Tibial nerve (tissue), 4 donors: ENCODE measurements at regions not wholly inside any gene's neighbourhood (a gene's known extent, or its start where the extent isn't known, plus 50 kb on each side); places are given as distances from the start of the nearest gene placed in this dataset.

Experiments used
- DNase-seq, 2 donors: peaks; one replicate each; pipeline ENCODE4 v3.0.0-alpha.2; 2019; ENCODE audit warnings: low spot score in 2 of 2
- H3K27ac ChIP-seq, 4 donors: fragments of 200-600 bp; sonication (generic) in 3 of 4; one replicate each; pipeline ENCODE4 v1.5.1; 2017 to 2019; ENCODE audit warnings: mild to moderate bottlenecking in 1 of 4
- H3K27me3 ChIP-seq, 2 donors: fragments of 200-600 bp; sonication (generic) in 1 of 2; one replicate each; pipeline versions ENCODE4 v1.5.1 to v1.6.0; 2017 to 2019
- H3K36me3 ChIP-seq, 3 donors: fragments of 200-600 bp; sonication (generic); one replicate each; pipeline ENCODE4 v1.5.1; 2018 to 2019
- H3K4me1 ChIP-seq, 4 donors: fragments of 200-600 bp; sonication (generic) in 3 of 4; one replicate each; pipeline ENCODE4 v1.5.1; 2017 to 2019
- H3K4me3 ChIP-seq, 4 donors: fragments of 200-600 bp; sonication (generic) in 3 of 4; one replicate each; pipeline ENCODE4 v1.5.1; 2017 to 2019; ENCODE audit warnings: mild to moderate bottlenecking in 1 of 4, moderate library complexity in 1 of 4
- H3K9me3 ChIP-seq, 4 donors: fragments of 200-600 bp; sonication (generic) in 3 of 4; one replicate each; pipeline ENCODE4 v1.5.1; 2017 to 2019
- EP300 ChIP-seq, 2 donors: sonication (generic); formaldehyde crosslinking; IDR thresholded peaks; one replicate each; pipeline ENCODE4 v1.6.1; 2017; ENCODE audit warnings: antibody characterized with exemption in 2 of 2, mild to moderate bottlenecking in 1 of 2
- POLR2A ChIP-seq, 2 donors: fragments of 450-650 bp; IDR thresholded peaks; one replicate each; pipeline ENCODE4 v1.6.1; 2017; ENCODE audit warnings: antibody characterized with exemption in 2 of 2, mild to moderate bottlenecking in 2 of 2, moderate library complexity in 2 of 2
- WGBS, 2 donors: methylation state at CpG; one replicate each; pipeline ENCODE4 v1.1.5; 2018; 5-methylcytosine and 5-hydroxymethylcytosine counted together
- TF ChIP-seq, protein P1 (sequence below), 5 experiments: fragments of 200-600 bp in 3 of 5; fragments of 450-650 bp in 2 of 5; sonication (generic) in 3 of 5; IDR thresholded peaks; one replicate each; pipeline ENCODE4 v1.5.1; 2016 to 2019; ENCODE audit warnings: antibody characterized with exemption in 5 of 5, mild to moderate bottlenecking in 3 of 5, moderate library complexity in 2 of 5

DNA sequence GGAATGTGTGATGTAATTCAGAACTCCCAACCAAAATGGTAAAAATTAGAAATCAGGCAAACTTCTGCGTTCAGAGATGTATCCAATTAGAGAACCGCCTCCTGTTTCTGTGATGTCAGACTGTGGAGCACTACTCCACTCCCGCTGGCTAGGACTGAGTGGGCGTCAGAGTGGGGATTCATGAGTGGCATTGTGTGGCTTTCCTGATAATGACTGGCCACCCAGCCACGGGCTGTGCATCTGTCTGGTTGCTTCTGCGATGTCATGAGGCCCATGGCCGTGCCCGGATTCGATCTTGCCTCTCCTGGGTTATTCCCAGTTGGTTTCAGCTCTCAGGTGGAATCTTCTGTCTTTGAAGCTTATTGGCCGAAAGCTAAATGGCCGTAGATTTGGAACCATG lies 87.1 kb upstream of the KCNA1 start:
- Histone ChIP-seq H3K36me3 (no peaks in the 10 kb centered on the region), H3K4me1 (no peaks in the 10 kb centered on the region), H3K27ac (no peak overlapping the region), H3K9me3 (no peaks in the 10 kb centered on the region), H3K27me3 (no peaks in the 10 kb centered on the region), H3K4me3 (no peak overlapping the region)
- 82 to 89% methylated on average over 11 of the region's 11 CpGs for WGBS, 2 donors
- TF ChIP-seq, protein P1, sequence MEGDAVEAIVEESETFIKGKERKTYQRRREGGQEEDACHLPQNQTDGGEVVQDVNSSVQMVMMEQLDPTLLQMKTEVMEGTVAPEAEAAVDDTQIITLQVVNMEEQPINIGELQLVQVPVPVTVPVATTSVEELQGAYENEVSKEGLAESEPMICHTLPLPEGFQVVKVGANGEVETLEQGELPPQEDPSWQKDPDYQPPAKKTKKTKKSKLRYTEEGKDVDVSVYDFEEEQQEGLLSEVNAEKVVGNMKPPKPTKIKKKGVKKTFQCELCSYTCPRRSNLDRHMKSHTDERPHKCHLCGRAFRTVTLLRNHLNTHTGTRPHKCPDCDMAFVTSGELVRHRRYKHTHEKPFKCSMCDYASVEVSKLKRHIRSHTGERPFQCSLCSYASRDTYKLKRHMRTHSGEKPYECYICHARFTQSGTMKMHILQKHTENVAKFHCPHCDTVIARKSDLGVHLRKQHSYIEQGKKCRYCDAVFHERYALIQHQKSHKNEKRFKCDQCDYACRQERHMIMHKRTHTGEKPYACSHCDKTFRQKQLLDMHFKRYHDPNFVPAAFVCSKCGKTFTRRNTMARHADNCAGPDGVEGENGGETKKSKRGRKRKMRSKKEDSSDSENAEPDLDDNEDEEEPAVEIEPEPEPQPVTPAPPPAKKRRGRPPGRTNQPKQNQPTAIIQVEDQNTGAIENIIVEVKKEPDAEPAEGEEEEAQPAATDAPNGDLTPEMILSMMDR (IDR thresholded peaks at IDR 0.05), result no peak
- DNase-seq, result no peak

DNA sequence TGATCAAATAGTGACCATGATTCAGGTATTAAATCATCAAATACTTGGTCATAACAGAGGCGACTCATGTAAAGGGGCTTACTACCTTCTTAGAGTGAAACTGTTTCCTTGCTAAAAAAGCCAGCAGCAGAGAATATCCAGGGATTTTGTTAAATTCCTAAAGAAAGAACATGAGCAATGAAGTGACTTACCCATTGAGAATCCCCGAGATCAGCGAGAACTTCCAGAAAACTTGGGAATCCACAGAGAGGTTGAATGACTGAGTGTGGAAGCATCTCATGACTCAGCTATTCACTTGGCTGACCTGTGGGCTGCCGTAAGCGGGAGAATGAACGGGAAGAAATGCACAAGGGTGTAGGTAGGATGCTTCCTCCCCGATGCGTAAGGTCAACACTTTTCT lies 85.3 kb upstream of the KCNA1 start:
- H3K4me3 ChIP-seq, result no peak overlapping the region
- DNase-seq, result no peak
- H3K27me3 ChIP-seq, result no peaks in the 10 kb centered on the region
- H3K9me3 ChIP-seq, result no peaks in the 10 kb centered on the region
- no peaks in the 10 kb centered on the region for H3K4me1 ChIP-seq
- no peaks in the 10 kb centered on the region for H3K36me3 ChIP-seq
- TF ChIP-seq POLR2A (IDR thresholded peaks at IDR 0.05), result no peak
- TF ChIP-seq, protein P1 (IDR thresholded peaks at IDR 0.05), result no peak
- no peak for TF ChIP-seq EP300 (IDR thresholded peaks at IDR 0.05)
- WGBS, 2 donors, result 73 to 84% methylated on average over 8 of the region's 8 CpGs
- no peak overlapping the region for H3K27ac ChIP-seq

DNA sequence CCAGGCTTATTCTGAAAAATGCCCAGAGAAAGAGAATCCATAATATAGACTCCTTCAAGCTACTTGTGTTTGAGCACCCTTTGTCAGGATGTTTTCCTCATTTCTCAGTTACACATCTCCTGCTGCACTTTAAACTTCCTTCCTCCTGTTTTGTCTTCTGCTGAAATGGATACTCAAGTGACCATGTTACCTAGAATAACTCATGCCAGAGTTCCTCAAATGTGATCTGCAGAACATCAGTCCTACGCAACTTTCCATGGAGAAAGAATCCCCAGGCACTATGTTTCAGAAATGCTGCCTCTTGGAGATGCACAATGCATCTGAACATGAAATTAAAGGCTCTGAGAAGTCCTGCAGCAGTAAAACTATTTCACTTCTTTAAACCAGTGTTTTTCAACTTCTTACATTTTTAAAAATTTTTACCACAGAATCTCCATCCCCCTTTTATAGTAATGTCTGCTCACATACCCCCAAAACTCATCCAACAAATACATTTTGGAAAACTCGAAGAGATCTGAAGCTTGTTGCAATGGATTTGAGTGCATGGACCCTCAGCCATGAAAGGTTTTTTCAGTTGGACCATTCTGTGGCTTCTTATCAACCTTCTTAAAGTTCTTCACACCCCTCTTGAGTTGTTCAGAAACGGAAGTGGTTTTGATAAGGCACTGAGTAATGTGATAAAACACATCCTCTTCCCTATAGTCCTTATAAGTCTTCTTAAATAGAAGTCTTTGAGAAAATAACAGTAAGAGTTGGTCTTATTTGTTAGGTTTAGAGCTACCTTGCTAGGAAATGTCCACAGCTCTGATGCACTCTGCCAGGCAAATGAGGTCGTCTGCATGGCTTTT lies 84.5 kb upstream of the KCNA1 start:
- no peak for DNase-seq
- H3K4me3 ChIP-seq, result no peak overlapping the region
- 78% methylated on average over 4 of the region's 4 CpGs for WGBS, 2 donors
- no peak overlapping the region for H3K27ac ChIP-seq
- H3K36me3 ChIP-seq, result no peaks in the 10 kb centered on the region
- no peak for TF ChIP-seq EP300 (IDR thresholded peaks at IDR 0.05)
- TF ChIP-seq, protein P1 (IDR thresholded peaks at IDR 0.05), result no peak
- H3K4me1 ChIP-seq, result no peaks in the 10 kb centered on the region
- no peaks in the 10 kb centered on the region for H3K27me3 ChIP-seq
- no peaks in the 10 kb centered on the region for H3K9me3 ChIP-seq

DNA sequence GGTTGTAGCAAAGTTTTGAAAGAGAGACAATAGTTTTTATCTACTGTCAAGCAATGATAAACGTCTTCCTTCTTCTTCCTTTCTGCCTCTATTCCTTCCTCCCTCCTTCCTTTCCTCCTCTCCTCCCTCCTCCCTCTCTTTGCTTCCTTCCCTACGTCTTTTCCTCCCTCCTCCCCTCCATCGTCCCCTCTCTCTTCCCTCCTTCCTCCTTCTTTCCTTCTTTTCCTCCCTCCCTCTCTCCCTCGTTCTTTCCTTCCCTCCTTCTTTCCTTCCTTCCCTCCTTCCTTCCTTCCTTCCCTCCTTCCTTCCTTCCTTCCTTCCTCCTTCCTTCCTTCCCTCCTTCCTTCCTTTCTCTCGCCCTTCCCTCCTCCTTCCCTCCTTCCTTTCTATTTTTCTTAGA lies 82.8 kb upstream of the KCNA1 start:
- Histone ChIP-seq H3K27me3 (no peaks in the 10 kb centered on the region), H3K4me3 (no peak overlapping the region), H3K9me3 (no peaks in the 10 kb centered on the region), H3K27ac (no peak overlapping the region), H3K4me1 (no peaks in the 10 kb centered on the region), H3K36me3 (no peaks in the 10 kb centered on the region)
- DNase-seq, result no peak
- WGBS, 2 donors, result 57 to 63% methylated on average over 5 of the region's 5 CpGs
- no peak for TF ChIP-seq POLR2A (IDR thresholded peaks at IDR 0.05)
- TF ChIP-seq, protein P1 (IDR thresholded peaks at IDR 0.05), result no peak
- no peak for TF ChIP-seq EP300 (IDR thresholded peaks at IDR 0.05)

DNA sequence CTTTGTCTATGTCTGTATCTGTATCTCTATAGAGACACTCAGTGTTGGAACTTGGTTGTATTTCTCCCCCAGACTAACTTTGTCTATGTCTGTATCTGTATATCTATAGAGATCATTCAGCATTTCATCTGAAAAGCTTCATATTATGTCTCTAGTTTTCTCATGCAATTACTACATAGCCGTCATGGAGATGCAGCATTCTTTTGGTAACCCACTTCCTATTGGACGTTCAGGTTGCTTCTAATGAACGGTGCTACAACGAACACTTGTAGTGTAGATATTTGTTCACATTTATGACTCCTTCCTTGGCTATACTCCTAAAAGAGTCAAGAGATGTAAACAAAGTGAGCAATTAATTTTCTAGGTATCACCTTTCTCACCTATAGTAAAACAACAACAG lies 81.5 kb upstream of the KCNA1 start:
- Histone ChIP-seq H3K36me3 (no peaks in the 10 kb centered on the region), H3K4me1 (no peaks in the 10 kb centered on the region), H3K27ac (no peak overlapping the region), H3K4me3 (no peak overlapping the region), H3K27me3 (no peaks in the 10 kb centered on the region), H3K9me3 (peaks cover 0 to 4% (median 0%) of the 10 kb centered on the region in 4 donors)
- no peak for DNase-seq
- TF ChIP-seq EP300 (IDR thresholded peaks at IDR 0.05) (no peak), POLR2A (IDR thresholded peaks at IDR 0.05) (no peak)
- TF ChIP-seq, protein P1 (IDR thresholded peaks at IDR 0.05), result no peak
- 63 to 72% methylated on average over 4 of the region's 4 CpGs for WGBS, 2 donors
